ENCODE measurements at regions not wholly inside any gene's neighbourhood (a gene's known extent, or its start where the extent isn't known, plus 50 kb on each side); places are given as distances from the start of the nearest gene placed in this dataset.

DNA sequence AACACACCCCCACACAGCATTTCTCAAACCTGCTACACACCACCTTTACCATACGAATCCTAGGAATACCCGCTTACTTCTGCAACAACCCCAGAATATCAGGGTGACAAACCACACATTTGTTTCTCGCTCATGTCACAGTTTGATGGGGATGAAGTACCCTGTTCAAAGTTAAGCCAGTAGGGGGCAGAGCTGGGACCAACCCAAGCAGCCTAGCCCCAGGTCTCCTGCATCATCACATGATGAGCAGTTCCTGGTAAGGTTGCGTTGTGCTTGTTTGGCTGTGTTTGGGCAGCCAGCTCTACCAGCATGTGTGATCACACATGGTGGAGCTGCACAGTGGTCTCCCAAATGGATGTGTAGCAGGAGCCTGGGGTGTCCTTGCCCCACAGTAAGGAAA lies 103.6 kb upstream of the C16orf82 start:
- no peak for TF ChIP-seq POLR2A (IDR thresholded peaks at IDR 0.05)
- TF ChIP-seq, protein P1, sequence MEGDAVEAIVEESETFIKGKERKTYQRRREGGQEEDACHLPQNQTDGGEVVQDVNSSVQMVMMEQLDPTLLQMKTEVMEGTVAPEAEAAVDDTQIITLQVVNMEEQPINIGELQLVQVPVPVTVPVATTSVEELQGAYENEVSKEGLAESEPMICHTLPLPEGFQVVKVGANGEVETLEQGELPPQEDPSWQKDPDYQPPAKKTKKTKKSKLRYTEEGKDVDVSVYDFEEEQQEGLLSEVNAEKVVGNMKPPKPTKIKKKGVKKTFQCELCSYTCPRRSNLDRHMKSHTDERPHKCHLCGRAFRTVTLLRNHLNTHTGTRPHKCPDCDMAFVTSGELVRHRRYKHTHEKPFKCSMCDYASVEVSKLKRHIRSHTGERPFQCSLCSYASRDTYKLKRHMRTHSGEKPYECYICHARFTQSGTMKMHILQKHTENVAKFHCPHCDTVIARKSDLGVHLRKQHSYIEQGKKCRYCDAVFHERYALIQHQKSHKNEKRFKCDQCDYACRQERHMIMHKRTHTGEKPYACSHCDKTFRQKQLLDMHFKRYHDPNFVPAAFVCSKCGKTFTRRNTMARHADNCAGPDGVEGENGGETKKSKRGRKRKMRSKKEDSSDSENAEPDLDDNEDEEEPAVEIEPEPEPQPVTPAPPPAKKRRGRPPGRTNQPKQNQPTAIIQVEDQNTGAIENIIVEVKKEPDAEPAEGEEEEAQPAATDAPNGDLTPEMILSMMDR (IDR thresholded peaks at IDR 0.05): no peak
- TF ChIP-seq POLR2AphosphoS5 (IDR thresholded peaks at IDR 0.05; ENCODE audit: insufficient read depth in 1 of 2, low read depth in 1 of 2): no peak

Measured in vagina (tissue), 2 donors.